Neural progenitor cell (in vitro differentiated cells): ENCODE measurements at regions not wholly inside any gene's neighbourhood (a gene's known extent, or its start where the extent isn't known, plus 50 kb on each side); places are given as distances from the start of the nearest gene placed in this dataset.

Experiments
- DNase-seq: peaks from one replicate; pipeline ENCODE4 v3.0.0-alpha.2; 2016; ENCODE audit warnings: low spot score
- H2AFZ ChIP-seq: fragments of 200-600 bp; sonication (generic); replicated peaks from 2 replicates; pipeline ENCODE4 v1.6.1; 2016; ENCODE audit warnings: antibody characterized with exemption
- H3F3A ChIP-seq: fragments of 200-600 bp; sonication (generic); 2 replicates; pipeline ENCODE4 v1.6.1; 2016; ENCODE audit warnings: antibody characterized with exemption, low read depth
- H3K27ac ChIP-seq: fragments of 200-600 bp; sonication (generic); 2 replicates; pipeline ENCODE4 v1.5.1; 2016; ENCODE audit warnings: mild to moderate bottlenecking
- H3K27me3 ChIP-seq: fragments of 200-600 bp; sonication (generic); 2 replicates; pipeline ENCODE4 v1.6.1; 2016; ENCODE audit warnings: mild to moderate bottlenecking, moderate library complexity
- H3K36me3 ChIP-seq: fragments of 200-600 bp; sonication (generic); 2 replicates; pipeline ENCODE4 v1.5.1; 2016
- H3K4me1 ChIP-seq: fragments of 200-600 bp; sonication (generic); 2 replicates; pipeline ENCODE4 v1.6.1; 2016; ENCODE audit warnings: mixed run types
- H3K4me2 ChIP-seq: fragments of 200-600 bp; sonication (generic); 2 replicates; pipeline ENCODE4 v1.6.1; 2016
- H3K4me3 ChIP-seq: fragments of 200-600 bp; sonication (generic); 2 replicates; pipeline ENCODE4 v1.5.1; 2016
- H3K79me2 ChIP-seq: fragments of 200-600 bp; sonication (generic); 2 replicates; pipeline ENCODE4 v1.6.1; 2016; ENCODE audit warnings: low read depth
- H3K9ac ChIP-seq: fragments of 200-600 bp; sonication (generic); 2 replicates; pipeline ENCODE4 v1.6.1; 2016
- H3K9me3 ChIP-seq: fragments of 200-600 bp; sonication (generic); 2 replicates; pipeline ENCODE4 v1.5.1; 2016; ENCODE audit warnings: low read depth
- H4K20me1 ChIP-seq: fragments of 200-600 bp; sonication (generic); 2 replicates; pipeline ENCODE4 v1.6.1; 2016; ENCODE audit warnings: low read depth
- H3K27ac Mint-ChIP-seq: 3 replicates; pipeline ENCODE4 v1.8.0; 2021; ENCODE audit warnings: mixed read lengths
- H3K27me3 Mint-ChIP-seq: 2 replicates; pipeline ENCODE4 v1.8.0; 2022; ENCODE audit warnings: low read depth, mild to moderate bottlenecking, inconsistent platforms, moderate library complexity, mixed read lengths; ENCODE audit not compliant: insufficient read depth
- H3K36me3 Mint-ChIP-seq: 3 replicates; pipeline ENCODE4 v1.8.0; 2021; ENCODE audit warnings: mixed read lengths
- H3K4me1 Mint-ChIP-seq: 3 replicates; pipeline ENCODE4 v1.8.0; 2021; ENCODE audit warnings: mixed read lengths
- H3K4me3 Mint-ChIP-seq: 3 replicates; pipeline ENCODE4 v1.8.0; 2021; ENCODE audit warnings: mild to moderate bottlenecking, moderate library complexity, mixed read lengths
- H3K9me3 Mint-ChIP-seq: 3 replicates; pipeline ENCODE4 v1.8.0; 2020; ENCODE audit warnings: mixed read lengths
- EZH2 ChIP-seq: fragments of 200-600 bp; sonication (generic); IDR thresholded peaks from 2 replicates; pipeline ENCODE4 v1.6.1; 2017; ENCODE audit warnings: antibody characterized with exemption, mild to moderate bottlenecking, moderate library complexity
- EZH2phosphoT487 ChIP-seq: fragments of 200-600 bp; sonication (generic); IDR thresholded peaks from 2 replicates; pipeline ENCODE4 v1.6.1; 2017; ENCODE audit warnings: antibody characterized with exemption
- TF ChIP-seq, protein P1 (sequence below): fragments of 200-600 bp; sonication (generic); IDR thresholded peaks from 2 replicates; pipeline ENCODE4 v1.5.1; 2017; ENCODE audit warnings: antibody characterized with exemption, mild to moderate bottlenecking

DNA sequence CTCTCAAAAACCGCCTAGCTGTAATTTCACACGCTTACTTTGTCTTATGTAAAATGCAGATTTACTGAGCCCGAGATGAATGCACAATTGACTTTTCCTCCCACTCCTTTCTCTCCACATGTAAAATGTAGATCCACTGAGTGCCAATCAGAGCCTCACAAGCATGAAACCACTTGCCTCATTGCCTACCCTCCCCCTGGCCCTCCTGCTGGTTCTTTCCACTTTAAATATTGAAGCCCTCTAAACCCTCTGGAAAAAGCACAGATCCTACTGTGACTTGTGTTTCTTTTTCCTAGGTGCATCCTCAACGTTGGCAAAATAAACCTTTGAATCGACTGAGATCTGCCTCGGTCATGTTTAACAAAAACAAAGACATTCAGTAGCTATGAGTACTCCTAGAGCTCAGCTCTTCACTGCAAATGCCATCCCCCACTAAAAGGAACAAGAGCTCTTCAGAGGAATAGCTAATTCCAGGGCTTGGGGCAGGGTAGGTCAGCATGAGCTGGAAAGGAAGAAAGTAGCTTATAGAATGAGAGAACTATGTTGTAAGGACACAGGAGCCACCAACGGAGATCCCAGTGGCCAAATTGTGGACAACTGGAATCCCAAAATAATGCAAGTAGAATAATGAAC is 365.5 kb upstream of the RUNX1 start:
- no peaks in the 10 kb centered on the region for H4K20me1 ChIP-seq
- H3K36me3 ChIP-seq: no peaks in the 10 kb centered on the region
- Mint-ChIP-seq H3K9me3 (peaks cover under 1% of the 10 kb centered on the region), H3K4me1 (peaks cover 11% of the 10 kb centered on the region), H3K36me3 (no peaks in the 10 kb centered on the region), H3K27me3 (peaks cover 2% of the 10 kb centered on the region), H3K4me3 (no peak overlapping the region), H3K27ac (no peak overlapping the region)
- peaks cover 9% of the 10 kb centered on the region for H3F3A ChIP-seq
- no peaks in the 10 kb centered on the region for H3K27me3 ChIP-seq
- H3K9me3 ChIP-seq: no peaks in the 10 kb centered on the region
- TF ChIP-seq EZH2 (no peak), EZH2phosphoT487 (no peak)
- TF ChIP-seq, protein P1, sequence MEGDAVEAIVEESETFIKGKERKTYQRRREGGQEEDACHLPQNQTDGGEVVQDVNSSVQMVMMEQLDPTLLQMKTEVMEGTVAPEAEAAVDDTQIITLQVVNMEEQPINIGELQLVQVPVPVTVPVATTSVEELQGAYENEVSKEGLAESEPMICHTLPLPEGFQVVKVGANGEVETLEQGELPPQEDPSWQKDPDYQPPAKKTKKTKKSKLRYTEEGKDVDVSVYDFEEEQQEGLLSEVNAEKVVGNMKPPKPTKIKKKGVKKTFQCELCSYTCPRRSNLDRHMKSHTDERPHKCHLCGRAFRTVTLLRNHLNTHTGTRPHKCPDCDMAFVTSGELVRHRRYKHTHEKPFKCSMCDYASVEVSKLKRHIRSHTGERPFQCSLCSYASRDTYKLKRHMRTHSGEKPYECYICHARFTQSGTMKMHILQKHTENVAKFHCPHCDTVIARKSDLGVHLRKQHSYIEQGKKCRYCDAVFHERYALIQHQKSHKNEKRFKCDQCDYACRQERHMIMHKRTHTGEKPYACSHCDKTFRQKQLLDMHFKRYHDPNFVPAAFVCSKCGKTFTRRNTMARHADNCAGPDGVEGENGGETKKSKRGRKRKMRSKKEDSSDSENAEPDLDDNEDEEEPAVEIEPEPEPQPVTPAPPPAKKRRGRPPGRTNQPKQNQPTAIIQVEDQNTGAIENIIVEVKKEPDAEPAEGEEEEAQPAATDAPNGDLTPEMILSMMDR: no peak
- no peak overlapping the region for H3K4me2 ChIP-seq
- DNase-seq: peak; percentile 15
- H3K4me1 ChIP-seq: peaks cover 8% of the 10 kb centered on the region
- H2AFZ ChIP-seq: no peak overlapping the region
- no peak overlapping the region for H3K9ac ChIP-seq
- H3K27ac ChIP-seq: no peak overlapping the region
- H3K4me3 ChIP-seq: no peak overlapping the region
- H3K79me2 ChIP-seq: no peaks in the 10 kb centered on the region

DNA sequence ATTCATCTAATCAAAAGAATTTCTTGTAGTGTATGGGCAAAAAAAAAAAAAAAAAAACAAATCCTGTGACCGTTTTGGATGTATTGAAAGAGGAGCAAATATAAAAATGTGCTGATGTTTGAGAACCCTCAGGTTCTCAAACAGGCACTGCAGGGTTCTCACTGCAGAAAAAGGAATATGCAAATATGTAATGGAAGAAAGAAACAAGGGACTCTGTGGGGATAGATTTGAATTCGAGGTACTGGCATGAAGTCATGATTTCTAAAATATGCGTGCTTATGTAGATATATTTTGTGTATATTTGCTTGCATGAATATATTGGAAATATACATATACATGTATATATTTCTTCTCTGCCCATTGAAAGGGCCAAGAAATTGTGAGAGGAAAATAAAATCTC is 365.0 kb upstream of the RUNX1 start:
- H3K4me1 ChIP-seq: peaks cover 8% of the 10 kb centered on the region
- H3K27me3 ChIP-seq: no peaks in the 10 kb centered on the region
- no peak overlapping the region for H3K4me3 ChIP-seq
- TF ChIP-seq EZH2phosphoT487 (no peak), EZH2 (no peak)
- TF ChIP-seq, protein P1: no peak
- no peaks in the 10 kb centered on the region for H3K36me3 ChIP-seq
- Mint-ChIP-seq H3K27me3 (peaks cover 2% of the 10 kb centered on the region), H3K36me3 (no peaks in the 10 kb centered on the region), H3K4me3 (no peak overlapping the region), H3K9me3 (no peaks in the 10 kb centered on the region), H3K27ac (no peak overlapping the region), H3K4me1 (peaks cover 11% of the 10 kb centered on the region)
- no peak overlapping the region for H3K9ac ChIP-seq
- no peak overlapping the region for H2AFZ ChIP-seq
- H4K20me1 ChIP-seq: no peaks in the 10 kb centered on the region
- no peak for DNase-seq
- H3K27ac ChIP-seq: no peak overlapping the region
- no peaks in the 10 kb centered on the region for H3K9me3 ChIP-seq
- no peaks in the 10 kb centered on the region for H3K79me2 ChIP-seq
- no peak overlapping the region for H3K4me2 ChIP-seq
- H3F3A ChIP-seq: peaks cover 9% of the 10 kb centered on the region

DNA sequence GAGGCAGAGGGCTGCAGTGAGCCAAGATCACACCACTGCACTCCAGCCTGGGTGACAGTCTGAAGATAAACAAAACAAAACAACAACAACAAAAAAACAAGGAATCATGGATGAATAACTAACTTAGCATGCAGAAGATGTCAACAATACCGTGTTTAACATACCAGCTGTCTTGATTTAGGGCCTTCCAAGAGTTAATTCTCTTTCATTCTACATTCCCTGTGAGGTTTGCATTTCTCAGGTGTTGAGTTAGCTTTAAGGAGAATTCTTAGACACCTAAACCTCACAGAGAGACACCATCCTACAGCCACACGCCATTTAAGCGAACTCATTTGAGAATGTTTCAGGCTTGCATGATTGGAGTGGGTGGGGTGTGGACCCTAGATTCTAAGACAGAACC is 363.1 kb upstream of the RUNX1 start:
- H3K27ac ChIP-seq: no peak overlapping the region
- H3K79me2 ChIP-seq: no peaks in the 10 kb centered on the region
- no peak overlapping the region for H3K4me2 ChIP-seq
- DNase-seq: no peak
- Mint-ChIP-seq H3K4me1 (peaks cover 11% of the 10 kb centered on the region), H3K9me3 (no peaks in the 10 kb centered on the region), H3K36me3 (no peaks in the 10 kb centered on the region), H3K4me3 (no peak overlapping the region), H3K27ac (no peak overlapping the region), H3K27me3 (peaks cover 4% of the 10 kb centered on the region)
- H3K36me3 ChIP-seq: no peaks in the 10 kb centered on the region
- no peaks in the 10 kb centered on the region for H3K9me3 ChIP-seq
- H3K27me3 ChIP-seq: no peaks in the 10 kb centered on the region
- no peak overlapping the region for H3K9ac ChIP-seq
- no peak overlapping the region for H2AFZ ChIP-seq
- H3F3A ChIP-seq: peaks cover 9% of the 10 kb centered on the region
- TF ChIP-seq EZH2phosphoT487: no peak
- TF ChIP-seq, protein P1: no peak
- TF ChIP-seq EZH2: no peak
- H4K20me1 ChIP-seq: no peaks in the 10 kb centered on the region
- no peak overlapping the region for H3K4me3 ChIP-seq
- peaks cover 12% of the 10 kb centered on the region for H3K4me1 ChIP-seq
